ENCODE measurements at regions not wholly inside any gene's neighbourhood (a gene's known extent, or its start where the extent isn't known, plus 50 kb on each side); places are given as distances from the start of the nearest gene placed in this dataset.
"Not testable (repeated sequence)": the region's sequence is repeated elsewhere in the genome, so short reads cannot be mapped to it uniquely, and the experiment has no call there.

DNA sequence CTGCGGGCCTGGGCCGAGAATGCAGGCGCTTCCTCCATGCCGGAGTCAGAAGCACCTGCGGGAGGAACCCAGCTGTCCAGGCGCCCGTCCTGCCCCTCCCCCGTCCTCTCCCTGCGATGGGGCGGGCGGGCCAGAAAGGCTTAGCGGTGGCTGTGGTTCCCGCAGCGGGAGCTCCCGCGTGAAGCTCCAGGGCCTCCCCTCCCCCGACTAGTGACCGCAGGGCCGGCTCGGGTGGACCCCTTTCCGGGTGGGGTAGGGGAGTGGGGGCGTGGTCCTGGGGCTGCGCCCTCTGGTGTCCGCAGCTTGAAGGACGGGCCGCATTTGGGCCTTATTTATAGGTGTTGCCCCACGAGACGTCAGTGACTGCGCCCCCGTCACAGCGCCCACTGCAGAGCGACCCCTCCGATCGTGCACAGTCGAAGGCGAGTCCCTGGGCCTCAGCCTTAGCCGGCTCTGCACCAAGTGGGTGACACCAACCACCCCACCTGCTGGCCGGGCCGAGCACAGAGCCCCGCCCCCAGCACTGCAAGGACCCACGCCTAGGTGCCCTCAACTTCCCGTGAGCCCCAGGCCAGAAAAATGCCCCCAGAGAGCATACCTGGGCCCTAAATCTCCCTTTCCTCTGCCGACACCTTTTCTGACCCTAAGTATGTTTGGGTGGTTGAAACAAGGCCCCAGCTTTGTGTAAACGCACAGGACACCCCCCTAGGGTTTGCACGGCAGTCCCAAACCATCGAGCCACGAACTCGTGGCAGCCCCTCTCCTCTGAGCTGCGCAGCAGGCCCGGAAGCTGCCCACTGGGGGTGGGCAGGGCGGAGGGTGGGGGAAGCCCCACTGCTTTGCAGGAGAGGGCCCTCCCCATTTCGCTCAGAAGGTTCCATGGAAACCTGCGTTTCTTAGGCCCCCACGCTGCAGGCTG is 252.4 kb downstream of the ANKRD30B start:
- not testable (repeated sequence) for H3K4ac ChIP-seq (ENCODE audit: low read length); H2BK5ac ChIP-seq (ENCODE audit: low read length); H2BK15ac ChIP-seq (ENCODE audit: low read length); H3K27me3 ChIP-seq (ENCODE audit: control insufficient read depth in 3 of 3, insufficient read depth in 3 of 3, low read depth in 1 of 3, low read length in 3 of 3); H3K36me3 ChIP-seq (replicated peaks in 1 of 2; ENCODE audit: control insufficient read depth in 2 of 2, insufficient read depth in 2 of 2, low read length in 2 of 2); H3K27ac ChIP-seq (replicated peaks; ENCODE audit: low read length); H3K9me3 ChIP-seq (replicated peaks in 1 of 2; ENCODE audit: control insufficient read depth in 2 of 2, insufficient read depth in 1 of 2, low read depth in 1 of 2, low read length in 2 of 2); H3K4me3 ChIP-seq (ENCODE audit: low read length in 2 of 2); H3K79me1 ChIP-seq (ENCODE audit: low read depth, low read length); DNase-seq (ENCODE audit: low spot score); H3K14ac ChIP-seq (ENCODE audit: low read length); H2BK12ac ChIP-seq (ENCODE audit: low read length); H2BK120ac ChIP-seq (ENCODE audit: low read depth, low read length); H4K8ac ChIP-seq (ENCODE audit: low read depth, low read length); H2AK5ac ChIP-seq (ENCODE audit: low read depth, low read length); H2AFZ ChIP-seq (ENCODE audit: low read length); H4K91ac ChIP-seq (ENCODE audit: low read depth, low read length, poor library complexity); H3K4me2 ChIP-seq (ENCODE audit: insufficient read depth, low read length, poor library complexity, severe bottlenecking); H3K18ac ChIP-seq (ENCODE audit: low read length); H3K9ac ChIP-seq (ENCODE audit: low read depth, low read length, poor library complexity); H3K4me1 ChIP-seq (ENCODE audit: control insufficient read depth in 2 of 2, insufficient read depth in 1 of 2, low read depth in 1 of 2, low read length in 2 of 2); H3K23ac ChIP-seq (ENCODE audit: low read depth, low read length, poor library complexity)
- WGBS, 2 donors (ENCODE audit: extremely low coverage in 2 of 2, insufficient read length in 2 of 2, insufficient replicate concordance in 1 of 2): no CpG with 5 or more reads among the region's 54 CpGs

DNA sequence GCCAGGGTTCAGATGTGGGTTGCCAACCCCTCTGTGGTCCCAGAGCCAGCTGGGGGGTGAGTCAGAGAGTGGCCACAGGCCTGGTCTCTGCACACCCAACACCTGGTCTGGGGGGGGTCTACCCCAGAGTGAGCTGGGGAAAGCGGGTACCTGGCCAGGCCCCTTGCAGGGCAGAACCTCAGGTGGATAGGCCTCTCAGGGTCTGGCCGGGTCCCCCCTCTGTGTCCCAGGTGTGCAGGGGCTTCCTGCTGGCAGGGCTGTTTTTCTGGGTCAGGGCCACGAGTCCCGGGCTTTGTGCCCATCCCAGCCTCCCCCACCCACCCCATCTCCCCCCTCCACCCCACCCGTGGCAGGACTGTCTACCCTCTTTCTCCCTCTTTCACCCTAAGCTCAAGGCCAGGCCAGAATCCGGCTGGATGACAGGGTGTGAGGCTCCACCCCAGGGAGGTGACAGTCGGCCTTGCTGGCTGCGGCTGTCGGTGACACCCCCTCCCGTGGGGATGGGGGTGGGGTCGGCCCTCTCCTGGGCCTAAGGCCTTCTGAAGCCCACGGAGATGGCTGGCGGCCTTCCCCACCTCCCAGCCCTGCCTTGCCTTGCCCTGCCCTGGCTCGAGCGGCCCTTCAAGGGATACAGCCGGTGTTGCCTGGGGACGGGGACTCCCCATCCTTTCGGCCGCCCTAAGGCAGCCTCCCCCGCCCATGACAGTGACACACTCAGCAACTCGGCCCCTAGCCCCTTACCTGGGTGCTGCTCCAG is 253.2 kb downstream of the ANKRD30B start:
- not testable (repeated sequence) for H2AFZ ChIP-seq (ENCODE audit: low read length); H3K9me3 ChIP-seq (replicated peaks in 1 of 2; ENCODE audit: control insufficient read depth in 2 of 2, insufficient read depth in 1 of 2, low read depth in 1 of 2, low read length in 2 of 2); H4K8ac ChIP-seq (ENCODE audit: low read depth, low read length); H3K23ac ChIP-seq (ENCODE audit: low read depth, low read length, poor library complexity); H2BK15ac ChIP-seq (ENCODE audit: low read length); H3K4me2 ChIP-seq (ENCODE audit: insufficient read depth, low read length, poor library complexity, severe bottlenecking); H3K4ac ChIP-seq (ENCODE audit: low read length); DNase-seq (ENCODE audit: low spot score); H3K79me1 ChIP-seq (ENCODE audit: low read depth, low read length); H3K4me1 ChIP-seq (ENCODE audit: control insufficient read depth in 2 of 2, insufficient read depth in 1 of 2, low read depth in 1 of 2, low read length in 2 of 2); H3K18ac ChIP-seq (ENCODE audit: low read length); H4K91ac ChIP-seq (ENCODE audit: low read depth, low read length, poor library complexity); H2BK12ac ChIP-seq (ENCODE audit: low read length); H2BK5ac ChIP-seq (ENCODE audit: low read length); H3K27me3 ChIP-seq (ENCODE audit: control insufficient read depth in 3 of 3, insufficient read depth in 3 of 3, low read depth in 1 of 3, low read length in 3 of 3); H3K36me3 ChIP-seq (replicated peaks in 1 of 2; ENCODE audit: control insufficient read depth in 2 of 2, insufficient read depth in 2 of 2, low read length in 2 of 2); H3K4me3 ChIP-seq (ENCODE audit: low read length in 2 of 2); H3K9ac ChIP-seq (ENCODE audit: low read depth, low read length, poor library complexity); H2BK120ac ChIP-seq (ENCODE audit: low read depth, low read length); H2AK5ac ChIP-seq (ENCODE audit: low read depth, low read length); H3K14ac ChIP-seq (ENCODE audit: low read length); H3K27ac ChIP-seq (replicated peaks; ENCODE audit: low read length)
- no CpG with 5 or more reads among the region's 21 CpGs for WGBS, 2 donors (ENCODE audit: extremely low coverage in 2 of 2, insufficient read length in 2 of 2, insufficient replicate concordance in 1 of 2)

GRCh38 chr18:15001795-15002107 is 253.8 kb downstream of the ANKRD30B start:
- not testable (repeated sequence) for H2BK5ac ChIP-seq (ENCODE audit: low read length); H2BK12ac ChIP-seq (ENCODE audit: low read length); H2BK120ac ChIP-seq (ENCODE audit: low read depth, low read length); H3K79me1 ChIP-seq (ENCODE audit: low read depth, low read length); H2AK5ac ChIP-seq (ENCODE audit: low read depth, low read length); H3K36me3 ChIP-seq (replicated peaks in 1 of 2; ENCODE audit: control insufficient read depth in 2 of 2, insufficient read depth in 2 of 2, low read length in 2 of 2); H3K4ac ChIP-seq (ENCODE audit: low read length); H3K9me3 ChIP-seq (replicated peaks in 1 of 2; ENCODE audit: control insufficient read depth in 2 of 2, insufficient read depth in 1 of 2, low read depth in 1 of 2, low read length in 2 of 2); DNase-seq (ENCODE audit: low spot score); H3K14ac ChIP-seq (ENCODE audit: low read length); H3K4me3 ChIP-seq (ENCODE audit: low read length in 2 of 2); H3K4me1 ChIP-seq (ENCODE audit: control insufficient read depth in 2 of 2, insufficient read depth in 1 of 2, low read depth in 1 of 2, low read length in 2 of 2); H3K18ac ChIP-seq (ENCODE audit: low read length); H4K8ac ChIP-seq (ENCODE audit: low read depth, low read length); H2AFZ ChIP-seq (ENCODE audit: low read length); H3K23ac ChIP-seq (ENCODE audit: low read depth, low read length, poor library complexity); H3K9ac ChIP-seq (ENCODE audit: low read depth, low read length, poor library complexity); H4K91ac ChIP-seq (ENCODE audit: low read depth, low read length, poor library complexity); H3K27ac ChIP-seq (replicated peaks; ENCODE audit: low read length); H2BK15ac ChIP-seq (ENCODE audit: low read length); H3K4me2 ChIP-seq (ENCODE audit: insufficient read depth, low read length, poor library complexity, severe bottlenecking); H3K27me3 ChIP-seq (ENCODE audit: control insufficient read depth in 3 of 3, insufficient read depth in 3 of 3, low read depth in 1 of 3, low read length in 3 of 3)
- WGBS, 2 donors (ENCODE audit: extremely low coverage in 2 of 2, insufficient read length in 2 of 2, insufficient replicate concordance in 1 of 2): no CpG with 5 or more reads among the region's 10 CpGs

GRCh38 chr18:15002765-15003164 is 254.8 kb downstream of the ANKRD30B start:
- not testable (repeated sequence) for H3K27me3 ChIP-seq (ENCODE audit: control insufficient read depth in 3 of 3, insufficient read depth in 3 of 3, low read depth in 1 of 3, low read length in 3 of 3); H4K91ac ChIP-seq (ENCODE audit: low read depth, low read length, poor library complexity); H2BK5ac ChIP-seq (ENCODE audit: low read length); H3K4me2 ChIP-seq (ENCODE audit: insufficient read depth, low read length, poor library complexity, severe bottlenecking); H3K4me1 ChIP-seq (ENCODE audit: control insufficient read depth in 2 of 2, insufficient read depth in 1 of 2, low read depth in 1 of 2, low read length in 2 of 2); H3K36me3 ChIP-seq (replicated peaks in 1 of 2; ENCODE audit: control insufficient read depth in 2 of 2, insufficient read depth in 2 of 2, low read length in 2 of 2); H3K9me3 ChIP-seq (replicated peaks in 1 of 2; ENCODE audit: control insufficient read depth in 2 of 2, insufficient read depth in 1 of 2, low read depth in 1 of 2, low read length in 2 of 2); H2BK120ac ChIP-seq (ENCODE audit: low read depth, low read length); DNase-seq (ENCODE audit: low spot score); H3K14ac ChIP-seq (ENCODE audit: low read length); H3K23ac ChIP-seq (ENCODE audit: low read depth, low read length, poor library complexity); H4K8ac ChIP-seq (ENCODE audit: low read depth, low read length); H2AFZ ChIP-seq (ENCODE audit: low read length); H3K9ac ChIP-seq (ENCODE audit: low read depth, low read length, poor library complexity); H3K27ac ChIP-seq (replicated peaks; ENCODE audit: low read length); H2AK5ac ChIP-seq (ENCODE audit: low read depth, low read length); H3K4me3 ChIP-seq (ENCODE audit: low read length in 2 of 2); H2BK15ac ChIP-seq (ENCODE audit: low read length); H3K79me1 ChIP-seq (ENCODE audit: low read depth, low read length); H3K18ac ChIP-seq (ENCODE audit: low read length); H3K4ac ChIP-seq (ENCODE audit: low read length); H2BK12ac ChIP-seq (ENCODE audit: low read length)
- no CpG with 5 or more reads among the region's 3 CpGs for WGBS, 2 donors (ENCODE audit: extremely low coverage in 2 of 2, insufficient read length in 2 of 2, insufficient replicate concordance in 1 of 2)

Data from neuronal stem cell (in vitro differentiated cells).